H9 (cell line): ENCODE measurements at regions not wholly inside any gene's neighbourhood (a gene's known extent, or its start where the extent isn't known, plus 50 kb on each side); places are given as distances from the start of the nearest gene placed in this dataset.

Experiments used
- DNase-seq: peaks from one replicate; pipeline ENCODE4 v3.0.0-alpha.2; 2017
- H2AFZ ChIP-seq: one replicate; pipeline ENCODE4 v1.6.1; 2013; ENCODE audit warnings: mild to moderate bottlenecking, low read length, control low read depth, moderate library complexity
- H2AK5ac ChIP-seq: 2 replicates; pipeline ENCODE4 v1.6.1; 2013; ENCODE audit warnings: low read length, control low read depth, mixed read lengths; ENCODE audit not compliant: insufficient read length
- H2BK120ac ChIP-seq: one replicate; pipeline ENCODE4 v1.6.1; 2013; ENCODE audit warnings: low read depth, mild to moderate bottlenecking, low read length, control low read depth, inconsistent platforms; ENCODE audit not compliant: poor library complexity, severe bottlenecking
- H2BK12ac ChIP-seq: 2 replicates; pipeline ENCODE4 v1.6.1; 2013; ENCODE audit warnings: low read length, control low read depth, mixed read lengths, low read depth; ENCODE audit not compliant: insufficient read length
- H2BK15ac ChIP-seq: 2 replicates; pipeline ENCODE4 v1.6.1; 2013; ENCODE audit warnings: low read depth, low read length, control low read depth
- H2BK20ac ChIP-seq: one replicate; pipeline ENCODE4 v1.6.1; 2013; ENCODE audit warnings: low read depth, mild to moderate bottlenecking, low read length, control low read depth, inconsistent platforms; ENCODE audit not compliant: poor library complexity, severe bottlenecking
- H2BK5ac ChIP-seq: 2 replicates; pipeline ENCODE4 v1.6.1; 2013; ENCODE audit warnings: low read length, control low read depth, mixed read lengths; ENCODE audit not compliant: insufficient read length
- H3K14ac ChIP-seq: 2 replicates; pipeline ENCODE4 v1.6.1; 2013; ENCODE audit warnings: low read length, control low read depth; ENCODE audit not compliant: insufficient read depth
- H3K18ac ChIP-seq: 2 replicates; pipeline ENCODE4 v1.6.1; 2013; ENCODE audit warnings: low read depth, mild to moderate bottlenecking, mixed read lengths, low read length, control low read depth; ENCODE audit not compliant: insufficient read length
- H3K23ac ChIP-seq: 2 replicates; pipeline ENCODE4 v1.6.1; 2013; ENCODE audit warnings: low read length, control low read depth, mixed read lengths, low read depth; ENCODE audit not compliant: insufficient read length
- H3K23me2 ChIP-seq: 2 replicates; pipeline ENCODE4 v1.6.1; 2013; ENCODE audit warnings: low read depth, mild to moderate bottlenecking, mixed read lengths, low read length, control low read depth; ENCODE audit not compliant: insufficient read length, poor library complexity, severe bottlenecking
- H3K27ac ChIP-seq: 2 replicates; pipeline ENCODE4 v1.5.1; 2013; ENCODE audit warnings: low read length, control low read depth, mixed read lengths, low read depth; ENCODE audit not compliant: insufficient read length
- H3K27me3 ChIP-seq: 2 replicates; pipeline ENCODE4 v1.6.1; 2013; ENCODE audit warnings: low read length, control low read depth, inconsistent platforms; ENCODE audit not compliant: insufficient read depth
- H3K4ac ChIP-seq: 2 replicates; pipeline ENCODE4 v1.6.1; 2013; ENCODE audit warnings: low read depth, mild to moderate bottlenecking, control low read depth, inconsistent platforms, low read length, moderate library complexity
- H3K4me1 ChIP-seq: 2 replicates; pipeline ENCODE4 v1.6.1; 2013; ENCODE audit warnings: low read length, control low read depth, inconsistent platforms; ENCODE audit not compliant: insufficient read depth
- H3K4me2 ChIP-seq: 2 replicates; pipeline ENCODE4 v1.6.1; 2013; ENCODE audit warnings: low read length, control low read depth, mixed read lengths; ENCODE audit not compliant: insufficient read length, insufficient read depth
- H3K56ac ChIP-seq: 2 replicates; pipeline ENCODE4 v1.6.1; 2013; ENCODE audit warnings: low read depth, mild to moderate bottlenecking, mixed read lengths, low read length, control low read depth; ENCODE audit not compliant: insufficient read length
- H3K79me1 ChIP-seq: 2 replicates; pipeline ENCODE4 v1.6.1; 2013; ENCODE audit warnings: low read depth, mild to moderate bottlenecking, moderate library complexity, low read length, control low read depth, inconsistent platforms; ENCODE audit not compliant: insufficient read depth, poor library complexity, severe bottlenecking
- H3K79me2 ChIP-seq: 2 replicates; pipeline ENCODE4 v1.6.1; 2013; ENCODE audit warnings: low read length, control low read depth, inconsistent platforms; ENCODE audit not compliant: insufficient read depth
- H3K9ac ChIP-seq: 2 replicates; pipeline ENCODE4 v1.6.1; 2013; ENCODE audit warnings: low read length, control low read depth, mixed read lengths; ENCODE audit not compliant: insufficient read length; ENCODE audit errors: extremely low read depth
- H3K9me3 ChIP-seq: one replicate; pipeline ENCODE4 v1.6.1; 2013; ENCODE audit warnings: low read depth, low read length, inconsistent platforms; ENCODE audit not compliant: control insufficient read depth
- H3T11ph ChIP-seq: one replicate; pipeline ENCODE4 v1.6.1; 2013; ENCODE audit warnings: mild to moderate bottlenecking, low read length, control low read depth, inconsistent platforms
- H4K20me1 ChIP-seq: one replicate; pipeline ENCODE4 v1.6.1; 2013; ENCODE audit not compliant: control insufficient read depth, insufficient read length, insufficient read depth
- H4K5ac ChIP-seq: 2 replicates; pipeline ENCODE4 v1.6.1; 2013; ENCODE audit warnings: low read depth, mild to moderate bottlenecking, mixed read lengths, low read length, control low read depth; ENCODE audit not compliant: insufficient read length
- H4K8ac ChIP-seq: replicated peaks from 2 replicates; pipeline ENCODE4 v1.6.1; 2013; ENCODE audit warnings: low read length, control low read depth, mixed read lengths, low read depth; ENCODE audit not compliant: insufficient read length
- H4K91ac ChIP-seq: 2 replicates; pipeline ENCODE4 v1.6.1; 2013; ENCODE audit warnings: low read depth, mild to moderate bottlenecking, moderate library complexity, mixed read lengths, low read length, control low read depth; ENCODE audit not compliant: insufficient read length
- H3K27ac Mint-ChIP-seq, 3 experiments: 2 replicates in 2 of 3; 3 replicates in 1 of 3; pipeline ENCODE4 v1.8.0; 2020 to 2021; ENCODE audit warnings: mixed read lengths in 3 of 3, mild to moderate bottlenecking in 1 of 3, moderate library complexity in 1 of 3
- H3K27me3 Mint-ChIP-seq: 2 replicates; pipeline ENCODE4 v1.8.0; 2021; ENCODE audit warnings: low read depth, mild to moderate bottlenecking, moderate library complexity, mixed read lengths
- H3K36me3 Mint-ChIP-seq, 3 experiments: 2 replicates in 2 of 3; 3 replicates in 1 of 3; pipeline ENCODE4 v1.8.0; 2020 to 2021; ENCODE audit warnings: low read depth in 3 of 3, mixed read lengths in 3 of 3; ENCODE audit not compliant: insufficient read depth in 1 of 3
- H3K4me1 Mint-ChIP-seq, 2 experiments: 2 replicates each; pipeline ENCODE4 v1.8.0; 2020; ENCODE audit warnings: mixed read lengths in 2 of 2
- H3K4me3 Mint-ChIP-seq, 2 experiments: 2 replicates in 1 of 2; 3 replicates in 1 of 2; pipeline ENCODE4 v1.8.0; 2020 to 2021; ENCODE audit warnings: mild to moderate bottlenecking in 2 of 2, mixed read lengths in 2 of 2, moderate library complexity in 1 of 2
- H3K9me3 Mint-ChIP-seq, 2 experiments: 2 replicates in 1 of 2; 3 replicates in 1 of 2; pipeline ENCODE4 v1.8.0; 2020; ENCODE audit warnings: mild to moderate bottlenecking in 2 of 2, mixed read lengths in 2 of 2, moderate library complexity in 1 of 2
- CTCF ChIP-seq: fragments of 200-600 bp; sonication (generic); conservative IDR thresholded peaks from 3 replicates; pipeline ENCODE4 v1.8.0; 2021; ENCODE audit warnings: antibody characterized with exemption, mild to moderate bottlenecking
- WGBS: extraction: QIAGEN DNeasy Blood & Tissue Kit; methylation state at CpG from one replicate; pipeline ENCODE4 v1.1.7; 2013; ENCODE audit warnings: missing lambda C conversion rate, low lambda C conversion rate, mixed read lengths; ENCODE audit not compliant: insufficient read length; ENCODE audit errors: extremely low coverage; 5-methylcytosine and 5-hydroxymethylcytosine counted together

GRCh38 chr7:46123756-46124343, 202.8 kb upstream of the IGFBP3 start:
- TF ChIP-seq CTCF: no peak
- Mint-ChIP-seq H3K9me3 (no peaks in the 10 kb centered on the region; a peak in 1 of 5 replicates), H3K4me1 (no peaks in the 10 kb centered on the region), H3K4me3 (no peak overlapping the region), H3K36me3 (no peaks in the 10 kb centered on the region), H3K27ac (no peak overlapping the region), H3K27me3 (no peaks in the 10 kb centered on the region)
- no peak overlapping the region for H4K5ac ChIP-seq
- H3K23ac ChIP-seq: no peak overlapping the region
- H3K18ac ChIP-seq: no peak overlapping the region
- no peak overlapping the region for H2BK15ac ChIP-seq
- no peaks in the 10 kb centered on the region for H3K79me1 ChIP-seq
- H2AFZ ChIP-seq: no peak overlapping the region
- no peak overlapping the region for H3T11ph ChIP-seq
- H3K4me2 ChIP-seq: no peak overlapping the region
- H2AK5ac ChIP-seq: no peak overlapping the region
- no CpG with 5 or more reads among the region's 3 CpGs for WGBS
- no peak overlapping the region for H2BK20ac ChIP-seq
- H3K27me3 ChIP-seq: no peaks in the 10 kb centered on the region
- no peaks in the 10 kb centered on the region for H3K23me2 ChIP-seq
- H2BK120ac ChIP-seq: no peak overlapping the region
- no peaks in the 10 kb centered on the region for H4K20me1 ChIP-seq
- no peak overlapping the region for H3K56ac ChIP-seq
- no peak overlapping the region for H3K4ac ChIP-seq
- H2BK12ac ChIP-seq: no peak overlapping the region
- no peak overlapping the region for H4K8ac ChIP-seq
- no peaks in the 10 kb centered on the region for H3K4me1 ChIP-seq
- no peak overlapping the region for H4K91ac ChIP-seq
- H3K9ac ChIP-seq: no peak overlapping the region
- H3K27ac ChIP-seq: no peak overlapping the region
- no peaks in the 10 kb centered on the region for H3K9me3 ChIP-seq
- no peaks in the 10 kb centered on the region for H3K79me2 ChIP-seq
- no peak overlapping the region for H3K14ac ChIP-seq
- H2BK5ac ChIP-seq: no peak overlapping the region
- no peak for DNase-seq
